ENCODE measurements at regions not wholly inside any gene's neighbourhood (a gene's known extent, or its start where the extent isn't known, plus 50 kb on each side); places are given as distances from the start of the nearest gene placed in this dataset.

DNA sequence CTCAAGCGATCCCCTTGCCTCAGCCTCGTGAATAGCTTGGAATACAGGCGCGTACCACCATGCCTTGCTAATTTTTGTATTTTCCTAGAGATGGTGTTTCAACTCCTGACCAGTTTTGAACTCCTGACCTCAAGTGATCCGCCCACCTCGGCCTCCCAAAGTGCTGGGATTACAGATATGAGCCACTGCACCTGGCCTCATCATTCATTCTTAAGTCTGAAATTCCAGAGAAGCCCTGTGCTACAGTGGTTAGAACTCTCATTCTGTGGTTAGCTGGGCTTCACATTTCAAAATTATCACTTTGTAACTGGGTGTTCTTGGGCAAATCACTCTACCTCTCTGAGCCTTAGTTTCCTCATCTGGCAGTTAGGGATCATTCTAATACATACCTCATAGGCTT lies 86.1 kb upstream of the POU3F1 start:
- H3K9me2 ChIP-seq (ENCODE audit: insufficient read depth, low read length) = no peaks in the 10 kb centered on the region
- H3K4me2 ChIP-seq (ENCODE audit: low read length) = no peak overlapping the region
- no peak overlapping the region for H3K27ac ChIP-seq (ENCODE audit: low read length)
- no peaks in the 10 kb centered on the region for H4K20me1 ChIP-seq (ENCODE audit: insufficient read depth)
- H3K9ac ChIP-seq (ENCODE audit: low read length) = no peak overlapping the region
- H3K36me3 ChIP-seq (ENCODE audit: insufficient read depth, low read length) = no peaks in the 10 kb centered on the region
- TF ChIP-seq, protein P1, sequence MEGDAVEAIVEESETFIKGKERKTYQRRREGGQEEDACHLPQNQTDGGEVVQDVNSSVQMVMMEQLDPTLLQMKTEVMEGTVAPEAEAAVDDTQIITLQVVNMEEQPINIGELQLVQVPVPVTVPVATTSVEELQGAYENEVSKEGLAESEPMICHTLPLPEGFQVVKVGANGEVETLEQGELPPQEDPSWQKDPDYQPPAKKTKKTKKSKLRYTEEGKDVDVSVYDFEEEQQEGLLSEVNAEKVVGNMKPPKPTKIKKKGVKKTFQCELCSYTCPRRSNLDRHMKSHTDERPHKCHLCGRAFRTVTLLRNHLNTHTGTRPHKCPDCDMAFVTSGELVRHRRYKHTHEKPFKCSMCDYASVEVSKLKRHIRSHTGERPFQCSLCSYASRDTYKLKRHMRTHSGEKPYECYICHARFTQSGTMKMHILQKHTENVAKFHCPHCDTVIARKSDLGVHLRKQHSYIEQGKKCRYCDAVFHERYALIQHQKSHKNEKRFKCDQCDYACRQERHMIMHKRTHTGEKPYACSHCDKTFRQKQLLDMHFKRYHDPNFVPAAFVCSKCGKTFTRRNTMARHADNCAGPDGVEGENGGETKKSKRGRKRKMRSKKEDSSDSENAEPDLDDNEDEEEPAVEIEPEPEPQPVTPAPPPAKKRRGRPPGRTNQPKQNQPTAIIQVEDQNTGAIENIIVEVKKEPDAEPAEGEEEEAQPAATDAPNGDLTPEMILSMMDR (IDR thresholded peaks at IDR 0.05; ENCODE audit: poor library complexity, severe bottlenecking) = no peak
- no peak for TF ChIP-seq SMC3 (conservative IDR thresholded peaks at IDR 0.05; ENCODE audit: poor library complexity)
- TF ChIP-seq MXI1 (conservative IDR thresholded peaks at IDR 0.05; ENCODE audit: poor library complexity, severe bottlenecking) = no peak
- no peak for TF ChIP-seq POLR2AphosphoS5 (IDR thresholded peaks at IDR 0.05)
- TF ChIP-seq, protein P2, sequence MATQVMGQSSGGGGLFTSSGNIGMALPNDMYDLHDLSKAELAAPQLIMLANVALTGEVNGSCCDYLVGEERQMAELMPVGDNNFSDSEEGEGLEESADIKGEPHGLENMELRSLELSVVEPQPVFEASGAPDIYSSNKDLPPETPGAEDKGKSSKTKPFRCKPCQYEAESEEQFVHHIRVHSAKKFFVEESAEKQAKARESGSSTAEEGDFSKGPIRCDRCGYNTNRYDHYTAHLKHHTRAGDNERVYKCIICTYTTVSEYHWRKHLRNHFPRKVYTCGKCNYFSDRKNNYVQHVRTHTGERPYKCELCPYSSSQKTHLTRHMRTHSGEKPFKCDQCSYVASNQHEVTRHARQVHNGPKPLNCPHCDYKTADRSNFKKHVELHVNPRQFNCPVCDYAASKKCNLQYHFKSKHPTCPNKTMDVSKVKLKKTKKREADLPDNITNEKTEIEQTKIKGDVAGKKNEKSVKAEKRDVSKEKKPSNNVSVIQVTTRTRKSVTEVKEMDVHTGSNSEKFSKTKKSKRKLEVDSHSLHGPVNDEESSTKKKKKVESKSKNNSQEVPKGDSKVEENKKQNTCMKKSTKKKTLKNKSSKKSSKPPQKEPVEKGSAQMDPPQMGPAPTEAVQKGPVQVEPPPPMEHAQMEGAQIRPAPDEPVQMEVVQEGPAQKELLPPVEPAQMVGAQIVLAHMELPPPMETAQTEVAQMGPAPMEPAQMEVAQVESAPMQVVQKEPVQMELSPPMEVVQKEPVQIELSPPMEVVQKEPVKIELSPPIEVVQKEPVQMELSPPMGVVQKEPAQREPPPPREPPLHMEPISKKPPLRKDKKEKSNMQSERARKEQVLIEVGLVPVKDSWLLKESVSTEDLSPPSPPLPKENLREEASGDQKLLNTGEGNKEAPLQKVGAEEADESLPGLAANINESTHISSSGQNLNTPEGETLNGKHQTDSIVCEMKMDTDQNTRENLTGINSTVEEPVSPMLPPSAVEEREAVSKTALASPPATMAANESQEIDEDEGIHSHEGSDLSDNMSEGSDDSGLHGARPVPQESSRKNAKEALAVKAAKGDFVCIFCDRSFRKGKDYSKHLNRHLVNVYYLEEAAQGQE (IDR thresholded peaks at IDR 0.05; ENCODE audit: borderline replicate concordance) = no peak
- no peak for TF ChIP-seq EZH2 (IDR thresholded peaks at IDR 0.05; ENCODE audit: borderline replicate concordance, insufficient read depth, low read length, poor library complexity, severe bottlenecking)
- no peak for TF ChIP-seq RAD21 (conservative IDR thresholded peaks at IDR 0.05)
- TF ChIP-seq EP300 (conservative IDR thresholded peaks at IDR 0.05; ENCODE audit: poor library complexity, severe bottlenecking) = no peak
- TF ChIP-seq TAF1 (IDR thresholded peaks at IDR 0.05; ENCODE audit: low read depth) = no peak
- H3K4me3 ChIP-seq (ENCODE audit: low read length) = no peak overlapping the region
- no peaks in the 10 kb centered on the region for H3K79me2 ChIP-seq (replicated peaks; ENCODE audit: insufficient read depth, low read length)
- no peaks in the 10 kb centered on the region for H3F3A ChIP-seq (ENCODE audit: insufficient read depth, low read length, poor library complexity, severe bottlenecking)
- H2AFZ ChIP-seq (ENCODE audit: low read depth, low read length) = no peak overlapping the region
- H3K27me3 ChIP-seq (ENCODE audit: insufficient read depth, low read depth, low read length) = no peaks in the 10 kb centered on the region
- no peaks in the 10 kb centered on the region for H3K9me3 ChIP-seq (ENCODE audit: low read length)

DNA sequence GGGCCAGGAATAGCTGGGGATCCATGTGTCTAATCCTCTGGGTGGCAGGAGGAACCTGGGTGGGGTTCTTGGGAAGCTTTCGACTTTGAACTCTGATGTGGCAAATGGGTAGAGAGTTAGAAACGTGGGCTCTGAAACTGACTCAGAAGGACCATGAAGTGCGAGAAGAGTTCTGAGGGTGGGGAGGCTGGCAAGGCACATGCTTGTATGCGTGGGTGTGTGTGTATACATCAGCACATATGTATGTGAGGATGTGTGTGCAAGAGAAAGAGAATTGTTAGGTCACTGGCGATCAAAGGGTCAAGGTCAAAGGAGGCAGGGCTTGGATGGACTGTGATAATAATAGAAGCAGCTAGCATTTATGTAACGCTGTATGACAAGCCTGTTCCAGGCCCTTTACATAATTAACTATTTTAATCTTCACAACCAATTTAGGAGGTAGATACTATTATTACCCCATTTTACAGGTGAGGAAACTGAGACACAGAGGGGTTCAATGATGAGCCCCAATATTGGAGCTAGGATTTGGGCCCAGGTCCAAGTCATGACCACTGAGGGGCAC lies 84.5 kb upstream of the POU3F1 start:
- Histone ChIP-seq H3K9me2 (ENCODE audit: insufficient read depth, low read length) (no peaks in the 10 kb centered on the region), H3K4me3 (ENCODE audit: low read length) (no peak overlapping the region), H3K4me2 (ENCODE audit: low read length) (no peak overlapping the region), H3K9ac (ENCODE audit: low read length) (no peak overlapping the region), H3K9me3 (ENCODE audit: low read length) (no peaks in the 10 kb centered on the region), H3K27ac (ENCODE audit: low read length) (no peak overlapping the region), H3F3A (ENCODE audit: insufficient read depth, low read length, poor library complexity, severe bottlenecking) (no peaks in the 10 kb centered on the region), H4K20me1 (ENCODE audit: insufficient read depth) (no peaks in the 10 kb centered on the region), H3K27me3 (ENCODE audit: insufficient read depth, low read depth, low read length) (no peaks in the 10 kb centered on the region), H2AFZ (ENCODE audit: low read depth, low read length) (no peak overlapping the region), H3K79me2 (replicated peaks; ENCODE audit: insufficient read depth, low read length) (no peaks in the 10 kb centered on the region), H3K36me3 (ENCODE audit: insufficient read depth, low read length) (no peaks in the 10 kb centered on the region)
- no peak for TF ChIP-seq EZH2 (IDR thresholded peaks at IDR 0.05; ENCODE audit: borderline replicate concordance, insufficient read depth, low read length, poor library complexity, severe bottlenecking)
- no peak for TF ChIP-seq EP300 (conservative IDR thresholded peaks at IDR 0.05; ENCODE audit: poor library complexity, severe bottlenecking)
- TF ChIP-seq, protein P1 (IDR thresholded peaks at IDR 0.05; ENCODE audit: poor library complexity, severe bottlenecking) = no peak
- no peak for TF ChIP-seq SMC3 (conservative IDR thresholded peaks at IDR 0.05; ENCODE audit: poor library complexity)
- no peak for TF ChIP-seq TAF1 (IDR thresholded peaks at IDR 0.05; ENCODE audit: low read depth)
- no peak for TF ChIP-seq POLR2AphosphoS5 (IDR thresholded peaks at IDR 0.05)
- TF ChIP-seq RAD21 (conservative IDR thresholded peaks at IDR 0.05) = no peak
- no peak for TF ChIP-seq MXI1 (conservative IDR thresholded peaks at IDR 0.05; ENCODE audit: poor library complexity, severe bottlenecking)
- TF ChIP-seq, protein P2 (IDR thresholded peaks at IDR 0.05; ENCODE audit: borderline replicate concordance) = no peak

Measured in neural cell (in vitro differentiated cells).